GM19240 (cell line): ENCODE measurements at regions not wholly inside any gene's neighbourhood (a gene's known extent, or its start where the extent isn't known, plus 50 kb on each side); places are given as distances from the start of the nearest gene placed in this dataset.

Source experiments
- DNase-seq: peaks from one replicate; pipeline ENCODE4 v3.0.0; 2011; ENCODE audit warnings: low spot score; ENCODE audit not compliant: insufficient read length

GRCh38 chr4:160811956-160812355, 1351.8 kb downstream of the FSTL5 start:
- no peak for DNase-seq

GRCh38 chr4:160814726-160815125, 1349.1 kb downstream of the FSTL5 start:
- DNase-seq: no peak

GRCh38 chr4:160818571-160818970, 1345.2 kb downstream of the FSTL5 start:
- no peak for DNase-seq

DNA sequence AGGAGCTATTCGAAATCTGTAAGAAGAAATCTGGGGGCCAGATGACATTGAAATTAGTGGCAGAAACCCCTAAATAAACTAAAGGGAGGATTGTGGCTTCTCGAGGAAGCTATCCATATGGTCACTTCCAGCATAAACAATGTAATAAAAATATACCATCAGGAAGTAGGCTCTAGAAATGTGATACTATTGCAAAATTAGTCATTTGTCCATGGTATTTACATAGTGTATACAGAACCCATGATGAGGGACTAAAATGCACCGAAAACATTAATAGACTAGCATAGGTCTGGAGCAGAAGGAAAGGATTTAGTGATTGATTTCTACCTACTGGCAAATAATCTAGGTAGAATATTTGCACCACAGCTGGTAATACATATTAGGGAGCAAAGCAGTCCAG, 1344.0 kb downstream of the FSTL5 start:
- DNase-seq: no peak

- no peak for DNase-seq
Observed at GRCh38 chr4:160824481-160824880, 1339.3 kb downstream of the FSTL5 start.

DNA sequence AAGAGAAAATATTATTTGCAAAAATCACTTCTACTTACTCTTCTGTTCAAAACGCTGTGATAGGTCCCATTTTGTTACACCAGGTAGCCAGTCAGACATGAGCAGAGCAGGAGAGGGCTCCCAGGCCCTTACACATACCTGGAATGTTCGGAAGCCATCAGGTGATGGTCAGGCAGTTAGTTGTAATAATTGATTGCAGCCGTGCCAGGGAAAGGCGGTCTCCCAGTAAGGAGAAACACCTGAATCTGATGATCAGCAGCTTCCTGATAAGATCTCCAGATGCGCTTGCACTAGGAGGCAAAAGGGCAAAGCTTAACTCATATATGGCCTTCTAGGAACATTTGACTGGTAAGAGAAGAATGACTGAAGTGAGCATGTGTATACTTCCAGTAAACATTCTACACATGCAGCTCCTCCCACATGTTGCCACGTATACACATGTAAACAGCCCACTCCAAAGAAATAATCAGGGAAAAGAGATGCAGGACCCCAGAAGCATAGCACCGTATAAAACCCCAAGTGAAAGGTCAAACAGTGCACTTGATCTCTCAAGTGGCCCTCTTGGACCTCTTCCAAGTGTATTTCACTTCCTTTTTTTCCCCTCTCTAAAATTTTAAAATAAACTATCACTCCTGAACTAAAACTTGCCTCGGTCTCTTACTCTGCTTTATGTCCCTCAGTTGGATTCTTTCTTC, 1338.0 kb downstream of the FSTL5 start:
- DNase-seq: no peak

- DNase-seq: no peak
Observed at GRCh38 chr4:160826339-160826679, 1337.5 kb downstream of the FSTL5 start.

- DNase-seq: no peak
Observed at GRCh38 chr4:160831165-160831922, 1332.5 kb downstream of the FSTL5 start.

GRCh38 chr4:160835789-160836188, 1328.0 kb downstream of the FSTL5 start:
- DNase-seq: no peak

GRCh38 chr4:160836431-160836830, 1327.4 kb downstream of the FSTL5 start:
- DNase-seq: no peak

- no peak for DNase-seq
Observed at GRCh38 chr4:160846121-160846520, 1317.7 kb downstream of the FSTL5 start.

- no peak for DNase-seq
Observed at GRCh38 chr4:160847228-160847627, 1316.6 kb downstream of the FSTL5 start.

- DNase-seq: no peak
Observed at GRCh38 chr4:160848489-160848888, 1315.3 kb downstream of the FSTL5 start.

- DNase-seq: no peak
Observed at GRCh38 chr4:160848901-160849760, 1314.7 kb downstream of the FSTL5 start.

DNA sequence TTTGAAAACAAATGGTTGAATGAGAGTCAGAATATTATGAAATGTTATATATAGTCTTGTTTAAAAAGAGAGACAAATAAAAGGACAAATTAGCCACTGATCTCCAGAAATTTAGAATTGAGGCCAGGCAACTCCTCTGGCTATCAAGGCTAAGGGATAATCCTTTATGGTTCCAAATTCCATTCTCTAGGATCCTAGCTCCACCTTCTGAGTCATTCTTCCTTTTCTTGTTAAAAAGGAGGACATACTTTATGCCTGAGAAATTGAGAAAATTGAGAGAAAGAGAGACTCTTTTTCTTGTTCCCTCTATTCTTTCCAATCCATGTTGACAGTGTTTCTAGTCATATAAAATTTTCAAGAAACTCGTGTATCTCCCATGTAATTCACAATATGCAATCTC, 1299.5 kb downstream of the FSTL5 start:
- DNase-seq: no peak

GRCh38 chr4:160869899-160870298, 1293.9 kb downstream of the FSTL5 start:
- DNase-seq: no peak

- no peak for DNase-seq
Observed at GRCh38 chr4:160872491-160872890, 1291.3 kb downstream of the FSTL5 start.

GRCh38 chr4:160877087-160877790, 1286.6 kb downstream of the FSTL5 start:
- DNase-seq: no peak

GRCh38 chr4:160880180-160880579, 1283.6 kb downstream of the FSTL5 start:
- DNase-seq: no peak

GRCh38 chr4:160887668-160888067, 1276.1 kb downstream of the FSTL5 start:
- no peak for DNase-seq

GRCh38 chr4:160894128-160894527, 1269.7 kb downstream of the FSTL5 start:
- no peak for DNase-seq

DNA sequence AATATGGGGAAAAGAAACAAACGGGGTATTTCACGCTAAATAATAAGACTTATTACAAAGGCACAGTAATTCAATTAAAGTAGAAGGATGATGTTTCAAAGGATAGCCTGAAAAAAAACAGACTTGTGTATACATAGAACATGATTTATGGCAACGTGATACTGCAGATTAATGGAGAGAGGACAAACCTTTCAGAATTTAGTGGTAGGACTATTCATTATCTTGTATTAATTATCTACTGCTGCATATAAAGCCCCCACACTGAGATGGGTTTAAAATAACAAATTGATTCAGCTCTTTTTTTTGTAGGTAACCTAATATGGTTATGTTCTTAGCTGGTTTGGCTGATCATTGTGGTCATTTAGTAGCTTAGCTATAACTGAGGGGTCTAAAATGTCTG, 1269.0 kb downstream of the FSTL5 start:
- no peak for DNase-seq
